ENCODE measurements at regions not wholly inside any gene's neighbourhood (a gene's known extent, or its start where the extent isn't known, plus 50 kb on each side); places are given as distances from the start of the nearest gene placed in this dataset.

DNA sequence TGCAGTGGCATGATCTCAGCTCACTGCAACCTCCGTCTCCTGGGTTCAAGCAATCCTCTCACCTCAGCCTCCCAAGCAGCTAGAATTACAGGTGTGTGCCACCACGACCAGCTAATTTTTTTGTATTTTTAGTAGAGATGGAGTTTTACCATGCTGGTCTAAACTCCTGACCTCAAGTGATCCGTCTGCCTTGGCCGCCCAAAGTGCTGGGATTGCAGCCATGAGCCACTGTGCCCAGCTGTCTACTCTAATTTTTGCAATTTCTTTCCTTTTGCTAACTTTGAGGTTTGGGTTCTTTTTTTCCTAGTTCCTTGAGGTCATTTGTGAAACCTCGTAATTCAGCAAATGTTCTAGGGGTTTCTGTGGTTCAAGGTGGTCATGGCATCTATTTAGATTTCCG is 63.7 kb upstream of the PRLR start:
- Histone ChIP-seq H3K9ac (ENCODE audit: low read length) (no peak overlapping the region), H3K4me2 (ENCODE audit: low read length) (no peak overlapping the region), H2AFZ (ENCODE audit: low read depth, low read length, poor library complexity, severe bottlenecking) (no peak overlapping the region), H3K9me3 (ENCODE audit: control insufficient read depth in 1 of 2, insufficient read depth in 1 of 2, low read depth in 1 of 2, low read length in 2 of 2) (no peaks in the 10 kb centered on the region), H3K4me1 (ENCODE audit: control insufficient read depth in 1 of 2, insufficient read depth in 2 of 2, low read length in 2 of 2) (no peaks in the 10 kb centered on the region), H3K4me3 (replicated peaks in 1 of 2; ENCODE audit: low read depth in 1 of 2, low read length in 2 of 2) (no peak overlapping the region), H3K27me3 (ENCODE audit: insufficient read depth, low read length) (no peaks in the 10 kb centered on the region; the same call in 1 of the 2 replicates), H3K27ac (ENCODE audit: low read depth, low read length) (no peak overlapping the region), H3K9me2 (ENCODE audit: insufficient read depth) (no peaks in the 10 kb centered on the region), H4K20me1 (ENCODE audit: insufficient read depth) (no peaks in the 10 kb centered on the region), H3K79me2 (ENCODE audit: insufficient read depth, low read length) (no peaks in the 10 kb centered on the region), H3K36me3 (ENCODE audit: control insufficient read depth in 1 of 2, insufficient read depth in 2 of 2, low read length in 2 of 2) (no peaks in the 10 kb centered on the region)
- ChIA-PET POLR2A (no interaction called here), RAD21 (ENCODE audit: low non-redundant PET in 1 of 2, low total read pairs in 2 of 2, uncharacterized antibody in 2 of 2, unreplicated experiment in 2 of 2) (no interaction called here), CTCF (no interaction called here)
- intact Hi-C loops (cut with micrococcal nuclease): no loop called here
- DNase-seq (ENCODE audit: low read depth, low spot score) (no peak), ATAC-seq (no peak)
- TF ChIP-seq FOSL1 (IDR thresholded peaks at IDR 0.05; ENCODE audit: low read depth) (no peak), ZFX (IDR thresholded peaks at IDR 0.05) (no peak), YY1 (IDR thresholded peaks at IDR 0.05; ENCODE audit: extremely low read depth, insufficient replicate concordance, low read depth, low read length) (no peak), TCF7L2 (IDR thresholded peaks at IDR 0.05; ENCODE audit: borderline replicate concordance, extremely low read depth, insufficient read depth, insufficient read length) (no peak), EZH2 (IDR thresholded peaks at IDR 0.05) (no peak), CEBPB (IDR thresholded peaks at IDR 0.05; ENCODE audit: low read depth) (no peak), JUND (IDR thresholded peaks at IDR 0.05) (no peak), ELF1 (IDR thresholded peaks at IDR 0.05; ENCODE audit: borderline replicate concordance, low read depth) (no peak), EZH2phosphoT487 (IDR thresholded peaks at IDR 0.05; ENCODE audit: borderline replicate concordance) (no peak), CBX3 (IDR thresholded peaks at IDR 0.05; ENCODE audit: low read depth) (no peak), EGR1 (IDR thresholded peaks at IDR 0.05; ENCODE audit: low read depth) (no peak)
- TF ChIP-seq, protein P1, sequence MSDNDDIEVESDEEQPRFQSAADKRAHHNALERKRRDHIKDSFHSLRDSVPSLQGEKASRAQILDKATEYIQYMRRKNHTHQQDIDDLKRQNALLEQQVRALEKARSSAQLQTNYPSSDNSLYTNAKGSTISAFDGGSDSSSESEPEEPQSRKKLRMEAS (IDR thresholded peaks at IDR 0.05): no peak
- TF ChIP-seq, protein P2, sequence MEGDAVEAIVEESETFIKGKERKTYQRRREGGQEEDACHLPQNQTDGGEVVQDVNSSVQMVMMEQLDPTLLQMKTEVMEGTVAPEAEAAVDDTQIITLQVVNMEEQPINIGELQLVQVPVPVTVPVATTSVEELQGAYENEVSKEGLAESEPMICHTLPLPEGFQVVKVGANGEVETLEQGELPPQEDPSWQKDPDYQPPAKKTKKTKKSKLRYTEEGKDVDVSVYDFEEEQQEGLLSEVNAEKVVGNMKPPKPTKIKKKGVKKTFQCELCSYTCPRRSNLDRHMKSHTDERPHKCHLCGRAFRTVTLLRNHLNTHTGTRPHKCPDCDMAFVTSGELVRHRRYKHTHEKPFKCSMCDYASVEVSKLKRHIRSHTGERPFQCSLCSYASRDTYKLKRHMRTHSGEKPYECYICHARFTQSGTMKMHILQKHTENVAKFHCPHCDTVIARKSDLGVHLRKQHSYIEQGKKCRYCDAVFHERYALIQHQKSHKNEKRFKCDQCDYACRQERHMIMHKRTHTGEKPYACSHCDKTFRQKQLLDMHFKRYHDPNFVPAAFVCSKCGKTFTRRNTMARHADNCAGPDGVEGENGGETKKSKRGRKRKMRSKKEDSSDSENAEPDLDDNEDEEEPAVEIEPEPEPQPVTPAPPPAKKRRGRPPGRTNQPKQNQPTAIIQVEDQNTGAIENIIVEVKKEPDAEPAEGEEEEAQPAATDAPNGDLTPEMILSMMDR (IDR thresholded peaks at IDR 0.05 in 2 of 3, conservative IDR thresholded peaks at IDR 0.05 in 1 of 3; ENCODE audit: borderline replicate concordance in 1 of 3, insufficient read depth in 1 of 3, low read depth in 2 of 3, low read length in 2 of 3): no peak
- TF ChIP-seq, protein P3, sequence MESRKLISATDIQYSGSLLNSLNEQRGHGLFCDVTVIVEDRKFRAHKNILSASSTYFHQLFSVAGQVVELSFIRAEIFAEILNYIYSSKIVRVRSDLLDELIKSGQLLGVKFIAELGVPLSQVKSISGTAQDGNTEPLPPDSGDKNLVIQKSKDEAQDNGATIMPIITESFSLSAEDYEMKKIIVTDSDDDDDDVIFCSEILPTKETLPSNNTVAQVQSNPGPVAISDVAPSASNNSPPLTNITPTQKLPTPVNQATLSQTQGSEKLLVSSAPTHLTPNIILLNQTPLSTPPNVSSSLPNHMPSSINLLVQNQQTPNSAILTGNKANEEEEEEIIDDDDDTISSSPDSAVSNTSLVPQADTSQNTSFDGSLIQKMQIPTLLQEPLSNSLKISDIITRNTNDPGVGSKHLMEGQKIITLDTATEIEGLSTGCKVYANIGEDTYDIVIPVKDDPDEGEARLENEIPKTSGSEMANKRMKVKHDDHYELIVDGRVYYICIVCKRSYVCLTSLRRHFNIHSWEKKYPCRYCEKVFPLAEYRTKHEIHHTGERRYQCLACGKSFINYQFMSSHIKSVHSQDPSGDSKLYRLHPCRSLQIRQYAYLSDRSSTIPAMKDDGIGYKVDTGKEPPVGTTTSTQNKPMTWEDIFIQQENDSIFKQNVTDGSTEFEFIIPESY (IDR thresholded peaks at IDR 0.05; ENCODE audit: extremely low read depth, insufficient replicate concordance, low read length): no peak
- BruUV-seq (replicated peaks): no TSS peak

Data from HCT116 (cell line).